Uterus (tissue), 2 donors: ENCODE measurements at regions not wholly inside any gene's neighbourhood (a gene's known extent, or its start where the extent isn't known, plus 50 kb on each side); places are given as distances from the start of the nearest gene placed in this dataset.

Experiments
- POLR2A ChIP-seq, 2 donors: fragments of 450-650 bp; IDR thresholded peaks; one replicate each; pipeline ENCODE4 v1.6.1; 2016; ENCODE audit warnings: antibody characterized with exemption in 2 of 2, mild to moderate bottlenecking in 1 of 2, moderate library complexity in 1 of 2
- TF ChIP-seq, protein P1 (sequence below), 4 experiments: fragments of 200-600 bp in 2 of 4; fragments of 450-650 bp in 2 of 4; sonication (generic) in 2 of 4; IDR thresholded peaks; one replicate each; pipeline ENCODE4 v1.5.1; 2016 to 2019; ENCODE audit warnings: antibody characterized with exemption in 4 of 4, mild to moderate bottlenecking in 2 of 4, moderate library complexity in 1 of 4

DNA sequence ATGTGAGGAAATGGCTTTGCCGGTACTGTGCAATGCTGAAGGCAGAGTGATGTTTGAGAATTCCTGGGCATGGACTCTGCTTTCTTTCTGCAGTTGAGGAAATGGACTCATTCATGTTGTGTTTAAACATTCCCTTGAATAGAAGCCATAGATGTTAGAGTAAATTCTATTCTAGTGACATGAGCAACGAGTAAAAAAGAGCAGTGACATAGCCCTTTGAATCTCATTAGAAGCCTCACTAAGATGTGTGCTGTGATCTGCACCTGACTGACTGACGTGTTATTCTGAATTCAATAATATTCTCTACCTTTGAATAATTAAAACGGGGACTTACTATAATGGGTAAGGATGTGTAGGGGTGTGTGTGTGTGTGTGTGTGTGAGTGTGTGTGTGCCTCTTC, 113.7 kb upstream of the KLF4 start:
- no peak for TF ChIP-seq POLR2A (IDR thresholded peaks at IDR 0.05)
- TF ChIP-seq, protein P1, sequence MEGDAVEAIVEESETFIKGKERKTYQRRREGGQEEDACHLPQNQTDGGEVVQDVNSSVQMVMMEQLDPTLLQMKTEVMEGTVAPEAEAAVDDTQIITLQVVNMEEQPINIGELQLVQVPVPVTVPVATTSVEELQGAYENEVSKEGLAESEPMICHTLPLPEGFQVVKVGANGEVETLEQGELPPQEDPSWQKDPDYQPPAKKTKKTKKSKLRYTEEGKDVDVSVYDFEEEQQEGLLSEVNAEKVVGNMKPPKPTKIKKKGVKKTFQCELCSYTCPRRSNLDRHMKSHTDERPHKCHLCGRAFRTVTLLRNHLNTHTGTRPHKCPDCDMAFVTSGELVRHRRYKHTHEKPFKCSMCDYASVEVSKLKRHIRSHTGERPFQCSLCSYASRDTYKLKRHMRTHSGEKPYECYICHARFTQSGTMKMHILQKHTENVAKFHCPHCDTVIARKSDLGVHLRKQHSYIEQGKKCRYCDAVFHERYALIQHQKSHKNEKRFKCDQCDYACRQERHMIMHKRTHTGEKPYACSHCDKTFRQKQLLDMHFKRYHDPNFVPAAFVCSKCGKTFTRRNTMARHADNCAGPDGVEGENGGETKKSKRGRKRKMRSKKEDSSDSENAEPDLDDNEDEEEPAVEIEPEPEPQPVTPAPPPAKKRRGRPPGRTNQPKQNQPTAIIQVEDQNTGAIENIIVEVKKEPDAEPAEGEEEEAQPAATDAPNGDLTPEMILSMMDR (IDR thresholded peaks at IDR 0.05): no peak
